HG03378 (cell line): ENCODE measurements at regions not wholly inside any gene's neighbourhood (a gene's known extent, or its start where the extent isn't known, plus 50 kb on each side); places are given as distances from the start of the nearest gene placed in this dataset.

ENCODE experiments used
- ATAC-seq: cut with Tn5 transposase; IDR thresholded peaks from one replicate; pipeline ENCODE4 v1.9.1; 2021; ENCODE audit warnings: mild to moderate bottlenecking, moderate library complexity; ENCODE audit not compliant: unreplicated experiment

DNA sequence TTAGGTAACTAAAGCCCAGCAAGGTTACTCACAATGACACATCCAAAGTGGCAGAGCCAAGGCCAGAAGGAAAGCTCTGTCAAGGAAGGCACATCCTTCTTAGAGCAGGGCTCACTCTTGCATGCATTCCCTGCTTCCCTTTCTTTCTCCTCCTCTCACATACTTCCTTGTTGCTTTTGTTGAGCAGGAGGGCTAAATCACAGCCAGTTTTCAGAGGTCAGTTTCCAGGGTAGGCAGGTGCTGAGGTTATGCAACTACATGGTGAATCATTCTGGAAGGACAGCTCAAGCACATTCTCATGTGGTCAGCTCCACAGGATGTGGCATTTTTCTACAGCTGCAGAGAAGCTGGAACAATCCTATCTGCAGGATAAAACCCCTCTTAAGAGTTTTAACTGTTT is 275.6 kb downstream of the ZNF621 start:
- no peak for ATAC-seq

DNA sequence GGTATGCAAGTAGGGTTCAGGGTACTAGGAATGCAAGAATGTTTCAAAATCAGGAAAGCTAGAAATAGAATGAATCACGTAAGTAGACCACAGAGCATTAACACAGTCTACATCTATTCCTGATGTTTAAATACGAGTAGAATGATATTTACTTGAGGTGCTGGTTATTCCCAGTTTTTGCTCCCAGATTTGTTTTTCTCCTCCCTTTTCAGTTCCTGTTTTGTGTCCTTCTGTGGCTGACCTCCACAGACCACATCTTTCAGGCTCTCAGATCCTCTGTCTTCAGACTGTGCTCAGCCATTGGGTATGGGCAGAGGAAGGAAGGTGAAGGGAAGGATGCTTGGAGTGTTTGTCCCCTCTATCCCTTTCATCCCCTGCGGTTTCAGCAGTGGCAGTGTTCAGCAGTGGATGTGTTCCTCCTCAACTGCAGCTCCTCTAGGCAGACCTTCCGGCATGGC is 276.6 kb downstream of the ZNF621 start:
- ATAC-seq: no peak

DNA sequence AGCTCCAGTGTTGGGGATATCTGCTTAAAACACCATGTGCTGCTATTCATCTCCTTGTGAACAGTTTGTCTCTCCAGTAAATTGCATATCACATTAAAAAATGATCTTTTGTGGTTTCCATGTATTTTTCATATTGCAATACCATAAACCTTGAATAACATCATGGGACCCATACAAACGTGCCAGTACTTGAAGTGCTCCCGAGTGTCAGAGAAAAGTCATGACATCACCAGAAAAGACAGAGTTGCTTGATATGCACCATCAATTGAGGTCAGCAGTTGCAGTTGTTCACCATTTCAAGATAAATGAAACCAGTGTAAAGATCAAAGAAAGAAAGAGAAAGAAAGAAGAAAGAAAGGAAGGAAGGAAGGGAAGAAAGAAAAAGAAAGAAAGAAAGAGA is 278.6 kb downstream of the ZNF621 start:
- no peak for ATAC-seq

DNA sequence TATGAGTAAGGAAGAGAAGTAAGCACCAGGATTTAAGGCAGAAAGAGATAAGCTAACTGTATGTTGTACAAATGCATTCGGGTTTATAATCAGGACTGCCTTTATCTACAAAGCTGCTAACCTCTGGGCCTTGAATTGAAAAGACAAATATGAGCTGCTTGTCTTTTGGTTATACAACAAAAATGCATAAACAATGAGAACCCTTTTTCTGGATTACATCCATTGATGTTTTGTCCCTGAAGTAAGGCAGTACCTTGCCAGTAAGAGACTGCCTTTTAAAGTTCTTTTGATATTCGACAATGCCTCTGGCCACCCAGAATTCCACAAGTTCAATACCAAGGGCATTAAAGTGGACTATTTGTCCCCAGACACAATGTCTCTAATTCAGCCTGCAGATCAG is 280.7 kb downstream of the ZNF621 start:
- ATAC-seq: no peak

DNA sequence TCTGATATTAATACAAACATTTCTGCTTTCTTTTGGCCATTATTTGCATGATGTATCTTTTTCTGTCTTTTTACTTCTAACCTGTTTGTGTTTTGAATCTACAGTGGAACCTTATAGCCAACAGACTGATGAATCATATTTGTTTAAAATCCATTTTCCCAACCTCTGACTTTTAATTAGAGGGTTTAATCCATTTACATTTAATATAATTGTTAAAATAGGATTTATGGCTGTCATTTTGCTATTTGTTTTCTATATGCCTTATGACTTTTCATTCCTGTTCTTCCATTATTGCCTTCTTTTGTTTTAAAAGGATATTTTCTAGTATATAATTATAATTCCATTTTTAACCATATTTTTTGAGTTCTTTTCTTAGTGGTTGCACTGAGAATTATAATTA is 286.1 kb downstream of the ZNF621 start:
- ATAC-seq: no peak

DNA sequence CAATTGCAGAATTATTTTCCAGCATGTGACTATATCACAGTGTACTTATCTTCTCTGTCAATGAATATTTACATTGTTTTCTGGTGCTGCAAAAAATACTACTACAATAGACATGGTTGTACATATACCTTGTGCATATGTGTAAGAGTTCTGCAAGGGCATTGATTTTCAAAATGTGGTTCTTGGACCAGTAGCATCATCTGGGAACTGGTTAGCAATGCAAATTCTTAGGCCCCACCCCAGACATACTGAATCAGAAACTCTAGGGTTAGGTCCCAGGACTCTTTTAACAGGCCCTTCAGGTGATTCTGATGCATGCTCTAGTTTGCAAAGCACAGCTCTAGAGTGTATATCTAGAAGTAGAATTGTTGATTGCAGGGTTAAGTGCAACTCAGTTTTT is 292.3 kb downstream of the ZNF621 start:
- no peak for ATAC-seq

DNA sequence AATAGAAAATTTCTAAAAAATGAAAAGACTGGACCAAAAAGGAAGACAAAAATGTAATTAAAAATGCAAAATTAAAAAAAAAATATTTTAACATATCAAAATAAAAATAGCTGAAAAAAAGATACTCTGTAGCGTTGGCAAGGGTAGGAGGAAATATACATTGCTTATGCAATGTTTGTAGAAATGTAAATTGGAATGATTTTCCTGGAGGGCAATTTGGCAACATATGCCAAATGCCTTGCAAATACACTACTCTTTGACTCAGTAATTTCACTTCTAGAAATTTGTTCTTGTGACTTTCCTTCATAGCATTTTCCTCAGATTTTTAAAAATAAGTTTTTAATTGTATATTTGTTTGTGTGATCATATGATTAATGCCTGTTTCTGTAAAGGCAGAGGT is 296.6 kb downstream of the ZNF621 start:
- no peak for ATAC-seq

DNA sequence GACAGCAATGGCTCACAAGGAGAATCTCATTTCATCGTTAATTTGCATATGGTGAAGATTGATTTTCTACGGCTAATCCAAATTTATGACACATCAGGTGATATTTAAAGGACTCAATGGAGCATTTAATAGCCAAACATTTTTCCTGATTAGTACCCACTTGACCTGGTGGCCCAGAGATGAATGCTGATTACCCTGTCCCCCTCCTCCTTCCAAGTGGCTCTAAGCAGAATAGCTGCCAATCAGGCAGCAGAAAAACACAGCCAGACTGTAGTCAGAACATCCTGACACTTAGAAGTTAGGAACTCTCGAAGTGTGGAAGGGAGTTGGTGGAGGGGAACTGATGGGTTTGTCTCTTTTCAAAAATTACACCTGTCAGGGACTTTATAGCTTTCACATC is 302.5 kb downstream of the ZNF621 start:
- no peak for ATAC-seq

DNA sequence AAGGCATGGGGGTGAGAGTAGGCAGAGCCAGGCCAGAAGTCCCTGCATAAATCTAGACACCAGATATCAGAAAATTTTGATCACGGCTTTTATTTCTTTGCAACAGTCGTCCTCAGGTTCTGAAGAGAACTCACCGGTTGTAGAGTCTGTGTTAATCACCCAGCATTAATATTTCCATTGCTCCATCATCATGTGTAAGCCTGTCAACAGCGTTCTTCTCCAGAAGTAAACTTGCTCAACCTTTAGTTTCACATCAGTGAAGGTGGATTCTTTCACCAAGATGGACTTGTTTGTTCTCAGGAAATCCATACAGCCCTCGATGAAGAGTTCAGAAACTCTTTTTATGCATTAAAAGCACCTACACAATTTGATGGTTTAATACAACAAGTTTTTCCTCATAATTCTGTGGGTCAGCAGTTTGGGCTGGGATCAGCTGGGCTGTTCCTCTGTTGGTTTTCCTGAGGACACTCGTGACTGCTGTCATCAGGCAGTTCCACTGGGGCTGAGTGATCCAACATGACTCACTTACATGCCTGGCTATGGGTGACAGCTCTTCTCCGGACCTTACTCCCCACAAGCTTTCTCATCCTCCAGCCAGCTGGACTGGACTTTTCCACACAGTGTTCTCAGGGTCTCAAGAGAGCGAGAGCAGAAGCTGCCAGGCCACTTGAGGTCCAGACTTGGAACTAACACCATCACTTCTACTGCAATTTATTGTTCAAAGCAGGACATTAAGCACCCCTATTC is 303.4 kb downstream of the ZNF621 start:
- ATAC-seq: no peak

DNA sequence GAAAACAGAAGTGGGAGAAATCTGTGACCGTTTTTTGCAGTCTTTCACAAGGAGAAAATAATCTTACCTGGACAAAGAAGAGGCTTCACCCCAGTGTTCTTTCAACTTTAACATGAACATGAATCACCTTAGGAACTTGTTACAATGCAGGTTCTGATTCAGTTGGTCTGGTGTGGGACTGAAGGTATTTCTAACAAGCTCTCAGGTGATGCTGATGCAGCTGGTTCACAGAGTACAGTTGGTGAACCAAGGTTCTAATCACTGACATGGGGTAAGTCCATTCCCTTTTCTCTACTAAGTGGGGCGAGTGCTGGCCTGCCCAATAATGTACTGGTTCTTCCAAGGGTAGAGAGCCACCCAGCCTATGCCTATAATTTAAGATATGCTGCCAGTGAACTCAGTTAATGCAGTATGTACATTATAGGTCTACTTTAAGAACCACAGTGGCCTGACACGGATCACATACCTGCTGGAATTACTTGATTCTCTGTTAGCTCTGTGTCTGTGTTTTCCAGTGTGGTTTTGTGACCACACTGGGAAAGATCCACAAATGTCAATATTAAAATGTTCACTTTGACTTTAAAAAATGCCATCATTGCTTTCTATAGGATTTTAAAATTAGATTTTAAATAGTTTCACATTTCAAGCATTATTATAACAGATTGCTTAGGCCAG is 304.1 kb downstream of the ZNF621 start:
- ATAC-seq: no peak

DNA sequence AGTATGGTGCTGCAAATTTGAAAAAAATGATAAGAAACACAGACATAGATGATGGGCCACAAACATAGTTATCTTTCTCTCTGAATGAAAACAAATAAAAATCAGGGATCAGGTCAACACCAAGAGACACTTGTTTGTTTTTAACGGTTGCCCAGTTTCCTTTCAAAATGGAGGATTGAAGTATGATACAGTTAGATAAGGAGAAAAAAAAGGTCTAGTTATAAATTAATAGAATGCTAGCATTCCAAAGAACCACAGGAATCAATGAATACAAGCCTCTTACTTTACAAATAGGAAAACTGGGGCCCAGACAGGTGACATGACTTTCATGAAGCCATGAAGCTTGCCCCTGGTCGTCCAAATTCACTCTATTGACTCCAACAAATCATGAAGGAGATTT is 305.1 kb downstream of the ZNF621 start:
- ATAC-seq: no peak

DNA sequence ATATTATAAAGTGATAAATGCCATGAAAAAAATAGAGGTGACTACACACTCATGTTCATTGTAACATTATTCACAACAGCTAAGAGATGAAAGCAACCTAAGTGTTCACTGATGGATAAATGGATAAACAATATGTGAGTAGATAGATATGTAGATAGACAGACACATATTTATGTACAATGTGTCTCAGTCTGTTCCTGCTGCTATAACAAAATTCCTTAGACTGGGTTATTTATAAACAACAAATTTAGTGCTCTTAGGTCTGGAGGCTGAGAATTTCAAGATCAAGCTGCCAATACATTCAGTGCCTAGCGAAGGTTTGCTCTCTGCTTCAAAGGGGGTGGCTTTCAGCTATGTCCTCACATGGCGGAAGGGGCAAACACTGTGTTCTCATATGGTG is 312.5 kb downstream of the ZNF621 start:
- no peak for ATAC-seq

DNA sequence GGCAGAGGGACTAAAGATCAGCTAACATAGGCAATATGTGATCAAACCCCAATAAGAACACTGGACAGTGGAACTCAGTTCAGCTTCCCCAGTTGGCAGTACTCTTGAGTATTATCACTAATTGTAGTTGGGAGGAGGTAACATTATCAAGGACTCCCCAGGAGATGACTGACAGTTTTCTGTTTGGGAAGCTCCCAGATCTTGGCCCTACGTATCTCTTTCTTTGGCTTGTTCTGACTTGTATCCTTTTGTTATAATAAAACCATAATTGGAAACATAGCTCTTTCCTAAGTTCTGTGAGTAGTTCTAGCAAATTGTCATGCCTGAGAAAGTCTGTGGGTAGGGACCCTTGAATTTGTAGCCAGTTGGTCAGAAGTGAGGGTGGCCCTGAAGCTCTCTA is 316.4 kb downstream of the ZNF621 start:
- no peak for ATAC-seq

DNA sequence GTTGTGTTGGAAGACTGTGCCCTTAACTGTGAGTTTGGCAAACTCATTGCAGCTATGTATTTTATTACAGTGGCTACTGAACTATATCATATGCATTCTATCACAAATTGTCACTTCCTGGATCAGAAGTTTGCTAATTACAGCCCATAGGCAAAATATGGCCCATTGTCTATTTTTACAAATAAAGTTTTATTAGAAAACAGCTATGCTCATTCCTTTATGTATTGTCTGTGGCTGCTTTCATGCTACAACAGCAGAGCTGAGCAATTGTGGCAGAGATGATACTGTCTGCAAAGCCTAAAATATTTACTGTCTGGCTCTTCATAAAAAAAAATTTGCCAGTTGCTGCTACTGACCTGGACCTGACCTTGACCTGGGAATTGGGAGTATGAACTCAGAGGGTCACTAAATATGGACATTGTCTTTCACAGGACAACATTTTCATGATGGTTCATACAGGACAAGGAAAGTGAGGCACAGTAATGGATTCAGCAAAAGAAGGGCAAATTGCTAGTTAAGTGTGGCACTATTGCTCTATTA is 316.9 kb downstream of the ZNF621 start:
- ATAC-seq: no peak

DNA sequence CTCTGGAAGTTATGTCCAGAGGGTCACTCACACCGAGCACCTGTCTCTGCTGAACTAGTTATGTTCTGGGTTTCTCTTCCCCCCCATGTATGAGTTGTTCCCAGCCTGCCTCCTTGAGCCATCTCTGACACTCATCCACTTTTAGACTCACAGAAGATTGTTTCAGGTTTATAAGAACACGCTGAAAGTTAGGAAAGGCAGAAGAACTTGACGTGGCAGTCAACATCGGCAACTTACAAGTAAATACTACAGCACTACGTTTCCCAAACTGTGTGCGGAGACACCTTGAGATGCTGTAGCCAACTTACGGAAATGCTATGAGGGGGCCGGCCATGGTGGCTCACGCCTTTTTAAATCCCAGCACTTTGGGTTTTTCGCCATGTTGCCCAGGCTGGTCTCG is 318.0 kb downstream of the ZNF621 start:
- no peak for ATAC-seq

DNA sequence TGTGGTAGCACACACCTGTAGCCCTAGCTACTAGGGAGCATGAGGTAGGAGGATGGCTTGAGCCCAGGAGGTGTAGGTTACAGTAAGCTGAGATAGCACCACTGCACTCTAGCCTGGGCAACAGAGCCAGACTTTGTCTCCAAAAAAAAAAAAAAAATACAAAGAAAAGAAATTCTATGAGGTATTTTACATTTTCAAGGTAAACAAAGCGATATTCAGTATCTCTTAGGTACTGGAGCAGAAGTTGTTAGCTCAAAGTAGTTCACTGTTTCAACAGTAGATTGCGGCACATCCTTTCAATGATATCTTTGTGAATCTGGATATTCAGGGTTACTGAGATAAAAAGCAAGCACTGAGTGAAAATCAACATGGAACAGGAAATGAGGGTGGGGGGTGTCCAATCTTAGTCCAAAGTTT is 318.5 kb downstream of the ZNF621 start:
- no peak for ATAC-seq

DNA sequence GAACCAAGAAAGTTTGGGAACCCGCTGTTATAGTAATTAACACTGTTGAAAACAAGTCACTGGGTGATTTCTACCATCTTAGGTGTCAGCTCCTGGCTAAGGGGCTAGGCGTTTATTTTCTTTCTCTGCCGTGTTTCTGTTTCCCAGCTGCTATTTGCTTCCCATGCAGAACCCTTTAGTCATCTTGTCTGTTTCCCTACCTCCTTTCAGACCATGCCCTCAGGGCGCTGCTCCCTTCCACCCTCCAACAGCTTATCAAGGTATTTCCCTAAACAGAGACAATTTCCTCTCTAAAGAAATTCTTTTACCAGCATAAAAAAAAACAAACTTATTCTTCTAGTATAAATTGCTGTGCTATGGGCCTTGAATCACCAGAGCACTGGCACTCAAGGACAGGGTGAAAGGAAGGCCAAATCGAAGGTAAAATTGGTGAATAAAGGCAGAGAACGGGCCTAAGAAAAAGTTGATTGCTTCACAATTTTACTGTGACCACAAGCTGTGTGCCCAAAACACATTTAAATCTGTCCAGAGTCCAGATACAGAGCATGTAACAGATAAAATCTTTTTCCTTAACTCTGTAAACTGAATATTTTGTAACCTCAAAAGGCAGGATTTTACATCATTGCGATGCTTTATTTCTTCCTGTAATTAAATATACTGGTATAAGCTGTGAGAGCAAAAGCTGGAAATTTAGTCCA is 319.2 kb downstream of the ZNF621 start:
- no peak for ATAC-seq

DNA sequence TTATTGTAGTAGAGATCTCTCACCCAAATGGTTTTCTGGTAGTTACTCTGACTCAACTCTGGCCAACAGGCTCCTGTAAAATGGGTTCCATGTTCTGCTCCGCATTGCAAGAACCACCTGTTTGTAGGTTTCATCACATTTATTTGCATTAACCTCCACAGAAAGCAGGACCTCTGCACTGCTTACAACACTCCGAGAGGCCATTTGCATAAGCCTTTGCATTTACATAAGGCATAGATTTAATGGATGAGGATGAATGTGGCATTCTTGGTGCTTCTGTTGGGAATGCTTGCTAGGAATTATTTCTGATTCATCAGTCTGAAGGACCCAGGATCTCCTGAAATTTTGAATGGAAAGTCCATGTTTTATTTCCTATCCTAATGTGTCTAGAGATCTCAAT is 320.1 kb downstream of the ZNF621 start:
- ATAC-seq: no peak

DNA sequence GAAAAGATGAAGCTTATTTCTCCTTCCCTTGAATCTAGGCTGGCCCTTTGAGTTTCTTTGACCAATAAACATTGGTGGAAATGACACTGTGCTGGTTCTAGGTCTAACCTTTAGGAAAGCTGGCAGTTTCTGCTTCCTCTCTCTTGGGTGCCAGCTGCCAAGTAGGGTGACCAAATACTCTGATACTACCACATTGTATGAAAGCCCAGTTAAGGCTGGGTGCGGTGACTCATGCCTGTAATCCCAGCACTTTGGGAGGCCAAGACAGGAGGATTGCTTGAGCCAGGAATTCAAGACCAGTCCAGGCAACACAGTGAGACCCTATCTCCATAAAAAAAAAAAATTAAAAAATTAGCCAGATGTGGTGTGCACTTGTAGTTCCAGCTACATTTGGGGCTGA is 320.7 kb downstream of the ZNF621 start:
- ATAC-seq: no peak

DNA sequence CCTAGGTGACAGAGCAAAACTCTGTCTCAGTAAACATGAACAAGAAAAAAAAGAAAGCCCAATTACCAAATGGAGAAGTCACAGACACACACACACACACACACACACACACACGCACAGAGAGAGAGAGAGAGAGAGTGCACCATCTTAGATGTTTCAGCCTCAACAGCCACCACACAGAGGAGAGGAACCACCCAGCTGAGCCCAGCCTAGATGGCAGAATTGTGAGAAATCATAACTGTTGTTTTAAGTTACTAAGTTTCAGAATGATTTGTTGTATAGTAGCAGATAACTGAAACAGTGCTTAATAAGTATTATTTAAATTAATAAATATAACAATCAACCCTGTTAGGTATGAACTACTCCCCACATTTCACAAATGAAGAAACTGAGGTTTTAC is 321.2 kb downstream of the ZNF621 start:
- no peak for ATAC-seq

DNA sequence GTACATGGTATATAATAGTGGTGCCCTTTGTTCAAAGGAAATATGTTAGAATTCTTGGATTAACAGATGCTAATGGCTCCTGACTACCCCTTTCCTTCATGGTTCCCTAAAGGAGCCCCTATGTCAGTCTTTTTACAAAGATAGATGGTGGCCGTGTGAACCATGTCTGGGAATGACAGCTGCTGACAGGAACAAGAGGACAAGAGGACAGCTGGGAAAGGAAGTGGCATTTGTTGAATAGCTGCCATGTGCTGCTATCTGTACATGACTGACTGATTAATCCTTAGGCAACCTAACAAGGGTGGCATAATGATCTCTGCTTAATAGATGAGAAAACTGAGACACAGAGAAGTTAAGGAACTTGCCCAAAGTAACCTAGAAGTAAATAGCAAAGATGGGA is 321.7 kb downstream of the ZNF621 start:
- no peak for ATAC-seq

DNA sequence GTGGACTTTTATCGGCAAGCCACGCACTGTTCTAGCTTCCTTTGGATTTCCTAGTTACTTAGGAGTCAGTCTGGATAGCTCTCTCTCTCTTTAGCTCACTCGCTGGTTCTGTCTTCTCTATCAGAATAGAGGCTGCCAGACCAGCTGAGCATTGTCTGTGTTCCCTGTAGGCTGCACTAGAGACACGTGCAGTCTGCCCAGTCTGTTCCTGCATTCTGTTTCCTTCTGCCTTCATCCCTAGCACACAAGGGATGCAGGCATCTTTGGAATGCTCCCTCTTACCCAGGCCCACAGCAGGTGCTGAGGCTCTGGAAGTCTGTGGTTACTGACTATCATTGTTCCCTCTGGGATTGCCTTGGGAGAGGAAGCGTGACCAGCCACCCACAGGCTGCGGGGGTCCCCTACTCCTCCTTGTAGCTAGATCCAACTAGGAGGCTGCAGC is 322.8 kb downstream of the ZNF621 start:
- no peak for ATAC-seq
